NT2/D1 (cell line): ENCODE measurements at regions not wholly inside any gene's neighbourhood (a gene's known extent, or its start where the extent isn't known, plus 50 kb on each side); places are given as distances from the start of the nearest gene placed in this dataset.
"Not testable (repeated sequence)": the region's sequence is repeated elsewhere in the genome, so short reads cannot be mapped to it uniquely, and the experiment has no call there.

ENCODE experiments used
- DNase-seq: peaks from one replicate; pipeline ENCODE4 v3.0.0-alpha.2; 2011; ENCODE audit warnings: low read depth, low spot score
- H3K27me3 ChIP-seq: 2 replicates; pipeline ENCODE4 v1.6.0; 2011; ENCODE audit warnings: mild to moderate bottlenecking; ENCODE audit not compliant: insufficient read length, insufficient read depth
- H3K36me3 ChIP-seq: 2 replicates; pipeline ENCODE4 v1.6.1; 2011; ENCODE audit warnings: mild to moderate bottlenecking, low read length, mixed read lengths; ENCODE audit not compliant: insufficient read depth, insufficient read length
- H3K4me1 ChIP-seq: 2 replicates; pipeline ENCODE4 v1.5.1; 2011; ENCODE audit not compliant: insufficient read depth, insufficient read length
- H3K4me3 ChIP-seq: 2 replicates; pipeline ENCODE4 v1.5.1; 2011; ENCODE audit warnings: low read depth; ENCODE audit not compliant: insufficient read length
- H3K9ac ChIP-seq: 2 replicates; pipeline ENCODE4 v1.6.0; 2011; ENCODE audit warnings: low read depth; ENCODE audit not compliant: insufficient read length
- H3K9me3 ChIP-seq: 2 replicates; pipeline ENCODE4 v1.5.1; 2011; ENCODE audit warnings: mild to moderate bottlenecking, low read length; ENCODE audit not compliant: insufficient read depth
- SUZ12 ChIP-seq: IDR thresholded peaks from 2 replicates; pipeline ENCODE4 v1.6.1; 2011; ENCODE audit not compliant: insufficient read length, insufficient read depth; ENCODE audit errors: extremely low read depth
- YY1 ChIP-seq: IDR thresholded peaks from 2 replicates; pipeline ENCODE4 v1.6.1; 2011; ENCODE audit not compliant: insufficient read length, insufficient read depth
- ZNF274 ChIP-seq: IDR thresholded peaks from 2 replicates; pipeline ENCODE4 v1.6.1; 2011; ENCODE audit warnings: mild to moderate bottlenecking, low read depth, low read length

DNA sequence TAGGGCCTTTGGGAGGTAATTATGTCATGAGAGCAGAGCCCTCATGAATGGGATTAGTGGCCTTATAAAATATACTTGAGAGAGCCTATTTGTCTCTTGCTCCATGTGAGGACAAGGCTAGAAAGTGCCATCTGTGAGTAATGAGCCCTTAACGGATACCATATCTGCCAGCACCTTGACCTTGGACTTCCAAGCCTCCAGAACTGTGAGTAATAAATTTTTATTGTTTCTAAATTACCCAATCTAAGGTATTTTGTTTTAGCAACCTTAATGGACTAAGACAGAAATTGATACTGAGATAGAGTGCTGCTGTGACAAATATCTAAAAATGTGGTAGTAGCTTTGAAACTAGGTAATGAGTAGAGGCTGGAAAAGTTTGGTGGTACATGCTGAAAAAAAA, 285.0 kb upstream of the DIPK2B start:
- Histone ChIP-seq H3K4me1 (no peaks in the 10 kb centered on the region), H3K9ac (no peak overlapping the region), H3K9me3 (0 out of 2 replicates have a peak, but pooled peaks cover 5% of the 10 kb centered on the region), H3K27me3 (no peaks in the 10 kb centered on the region), H3K4me3 (no peak overlapping the region), H3K36me3 (no peaks in the 10 kb centered on the region)
- no peak for DNase-seq
- TF ChIP-seq ZNF274 (no peak), SUZ12 (no peak), YY1 (no peak)

DNA sequence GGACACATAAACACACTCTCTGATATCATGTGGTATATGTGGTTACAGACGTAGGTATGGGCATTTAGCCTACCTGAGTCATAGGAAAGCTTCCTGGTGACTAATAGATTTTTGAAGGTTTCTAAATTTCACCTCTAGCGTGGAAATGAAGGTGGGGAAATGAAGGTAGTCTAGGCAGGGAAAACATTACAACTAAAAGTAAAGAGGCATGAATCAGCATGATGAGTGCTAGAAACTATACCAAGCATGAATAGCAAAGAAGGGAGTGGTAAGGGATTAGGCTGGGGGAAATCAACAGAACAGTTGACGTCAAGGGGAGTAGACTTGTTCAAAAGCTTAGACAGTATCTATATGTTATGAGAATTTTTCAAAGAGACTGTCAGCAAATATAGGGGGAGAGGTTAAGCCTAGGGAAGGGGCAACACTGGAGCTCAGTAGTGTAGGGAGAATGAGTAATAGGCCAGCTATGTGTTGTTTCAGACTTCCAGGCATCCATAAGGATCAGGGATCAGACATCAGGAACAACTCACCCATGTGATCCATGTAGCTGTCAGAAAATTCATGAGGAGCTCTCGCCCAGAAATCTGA, 279.3 kb upstream of the DIPK2B start:
- H3K4me3 ChIP-seq = no peak overlapping the region
- no peaks in the 10 kb centered on the region for H3K27me3 ChIP-seq
- no peaks in the 10 kb centered on the region for H3K4me1 ChIP-seq
- H3K9me3 ChIP-seq = 0 out of 2 replicates have a peak, but pooled peaks cover 5% of the 10 kb centered on the region
- DNase-seq = no peak
- H3K9ac ChIP-seq = no peak overlapping the region
- TF ChIP-seq YY1 (no peak), SUZ12 (no peak), ZNF274 (no peak)
- H3K36me3 ChIP-seq = no peaks in the 10 kb centered on the region

DNA sequence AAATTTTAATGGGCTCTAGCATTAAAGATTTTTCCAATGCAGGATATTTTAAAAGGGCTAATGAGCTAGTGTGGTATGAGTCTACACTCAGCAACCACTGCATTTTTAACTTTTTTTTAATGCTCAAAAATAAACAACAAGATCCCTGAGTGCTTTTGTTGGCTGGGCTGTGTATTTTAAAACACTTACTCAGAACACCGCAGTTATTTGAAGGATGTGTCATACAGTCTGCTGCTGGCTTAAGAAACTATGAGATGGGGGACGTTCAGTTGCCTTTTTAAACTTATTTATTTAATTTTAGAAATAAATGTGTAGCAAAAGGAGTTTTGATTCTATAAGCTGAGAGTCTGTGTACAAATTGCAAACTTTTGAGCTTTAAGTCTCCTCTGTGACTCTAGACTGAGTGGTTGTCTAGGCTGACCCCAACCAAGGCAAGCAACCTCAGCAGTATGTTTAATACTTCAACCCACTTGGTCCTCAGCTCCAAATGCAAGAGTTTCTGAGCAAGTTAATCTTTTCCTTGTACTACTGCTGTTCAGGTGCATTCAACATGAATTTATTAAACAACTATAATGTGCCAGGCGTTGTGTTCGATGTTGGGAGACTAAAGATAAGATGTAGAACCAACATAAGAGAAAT, 278.6 kb upstream of the DIPK2B start:
- Histone ChIP-seq H3K27me3 (no peaks in the 10 kb centered on the region), H3K36me3 (no peaks in the 10 kb centered on the region), H3K9ac (no peak overlapping the region), H3K4me3 (no peak overlapping the region), H3K4me1 (no peaks in the 10 kb centered on the region), H3K9me3 (0 out of 2 replicates have a peak, but pooled peaks cover 5% of the 10 kb centered on the region)
- TF ChIP-seq YY1 (no peak), ZNF274 (no peak), SUZ12 (no peak)
- no peak for DNase-seq

DNA sequence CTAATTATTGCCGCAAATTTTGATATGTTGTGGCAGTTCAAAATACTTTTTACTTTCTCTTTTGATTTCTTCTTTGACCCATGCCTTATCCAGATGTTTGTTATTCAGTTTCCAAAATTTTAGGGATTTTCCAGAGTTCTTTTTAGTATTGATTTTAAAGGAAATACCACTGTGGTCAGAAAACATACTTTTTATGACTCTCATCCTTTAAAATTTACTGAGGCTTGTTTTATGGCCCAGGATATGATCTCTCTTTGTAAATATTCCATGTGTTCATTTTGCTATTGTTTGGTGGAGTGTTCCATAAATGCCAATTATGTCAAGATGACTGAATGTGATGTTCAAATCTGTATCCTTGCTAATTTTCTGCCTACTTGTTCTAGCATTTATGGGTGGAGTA, 272.3 kb upstream of the DIPK2B start:
- H3K36me3 ChIP-seq = no peaks in the 10 kb centered on the region
- H3K9ac ChIP-seq = no peak overlapping the region
- H3K9me3 ChIP-seq = peaks cover 20% of the 10 kb centered on the region
- H3K4me3 ChIP-seq = no peak overlapping the region
- no peak for DNase-seq
- TF ChIP-seq YY1 (no peak), ZNF274 (no peak), SUZ12 (no peak)
- no peaks in the 10 kb centered on the region for H3K27me3 ChIP-seq
- no peaks in the 10 kb centered on the region for H3K4me1 ChIP-seq

DNA sequence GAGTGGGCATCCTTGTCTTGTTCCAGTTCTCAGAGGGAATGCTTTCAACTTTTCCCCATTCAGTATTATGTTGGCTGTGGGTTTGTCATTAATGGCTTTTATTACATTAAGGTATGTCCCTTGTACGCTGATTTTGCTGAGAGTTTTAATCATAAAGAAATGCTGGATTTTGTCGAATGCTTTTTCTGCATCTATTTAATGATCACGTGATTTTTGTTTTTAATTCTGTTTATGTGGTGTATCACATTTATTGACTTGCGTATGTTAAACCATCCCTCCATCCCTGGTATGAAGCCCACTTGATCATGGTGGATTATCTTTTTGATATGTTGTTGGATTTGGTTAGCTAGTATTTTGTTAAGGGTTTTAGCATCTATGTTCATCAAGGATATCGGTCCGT, 266.9 kb upstream of the DIPK2B start:
- not testable (repeated sequence) for H3K9ac ChIP-seq, H3K27me3 ChIP-seq, H3K36me3 ChIP-seq, H3K4me3 ChIP-seq, DNase-seq, H3K4me1 ChIP-seq
- H3K9me3 ChIP-seq = peaks cover 20% of the 10 kb centered on the region

DNA sequence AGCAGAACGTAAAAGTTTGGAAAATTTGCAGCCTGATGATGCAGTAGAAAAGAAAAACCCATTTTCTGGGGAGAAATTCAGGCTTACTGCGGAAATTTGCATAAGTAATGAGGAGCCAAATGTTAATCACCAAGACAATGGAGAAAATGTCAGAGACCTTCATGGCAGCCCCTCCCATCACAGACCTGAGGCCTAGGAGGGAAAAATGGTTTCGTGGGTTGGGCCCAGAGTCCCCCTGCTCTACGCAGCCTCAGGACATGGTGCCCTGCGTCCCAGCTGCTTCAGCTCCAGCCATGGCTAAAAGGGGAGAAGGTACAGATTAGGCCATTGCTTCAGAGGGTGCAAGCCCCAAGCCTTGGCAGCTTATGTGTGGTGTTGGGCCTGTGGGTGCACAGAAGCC, 255.1 kb upstream of the DIPK2B start:
- DNase-seq, H3K36me3 ChIP-seq, H3K9me3 ChIP-seq, H3K4me3 ChIP-seq, H3K27me3 ChIP-seq, H3K9ac ChIP-seq, H3K4me1 ChIP-seq: not testable (repeated sequence)

DNA sequence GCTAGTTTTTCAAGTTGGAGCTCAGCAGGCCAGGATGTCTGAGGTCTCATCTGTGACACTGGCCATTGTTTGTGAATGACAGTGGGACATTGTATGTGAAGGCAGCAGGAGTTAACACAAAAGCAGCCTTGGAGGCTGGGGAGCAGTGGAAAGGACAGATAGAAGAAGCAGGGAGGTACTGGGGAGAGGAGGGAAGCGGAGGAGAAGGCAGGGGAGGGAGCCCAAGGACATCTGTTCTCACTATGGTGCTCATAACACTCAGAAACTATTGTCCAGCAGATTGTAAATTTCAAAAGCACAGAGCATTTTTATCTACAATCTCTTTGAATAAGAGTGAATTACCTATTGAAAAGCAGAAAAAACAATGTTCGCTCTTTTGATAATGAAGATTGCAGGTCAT, 253.6 kb upstream of the DIPK2B start:
- no peaks in the 10 kb centered on the region for H3K27me3 ChIP-seq
- peaks cover 3% of the 10 kb centered on the region for H3K4me1 ChIP-seq
- H3K9ac ChIP-seq = no peak overlapping the region
- no peaks in the 10 kb centered on the region for H3K36me3 ChIP-seq
- no peaks in the 10 kb centered on the region for H3K9me3 ChIP-seq
- H3K4me3 ChIP-seq = no peak overlapping the region
- DNase-seq = no peak
- TF ChIP-seq YY1 = no peak
- no peak for TF ChIP-seq SUZ12
- TF ChIP-seq ZNF274 = no peak

DNA sequence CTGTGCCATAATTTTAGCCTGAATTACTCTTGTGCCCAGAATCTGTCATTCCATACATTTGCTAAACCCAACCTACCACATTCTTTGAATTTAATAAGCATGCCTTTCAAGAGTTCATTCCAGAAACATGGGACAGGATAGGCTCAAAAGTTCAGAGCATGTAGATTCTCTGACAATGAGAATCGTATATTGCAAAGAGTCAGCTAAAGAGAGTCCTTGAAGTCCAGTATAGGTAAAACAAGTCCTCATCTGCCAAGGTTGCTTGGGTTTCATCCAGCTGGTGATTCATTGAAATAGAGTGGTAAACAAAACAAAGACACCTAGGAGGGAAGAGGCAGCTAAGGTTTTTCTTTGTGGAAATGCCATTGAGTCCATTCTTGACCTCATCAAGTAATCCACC, 249.3 kb upstream of the DIPK2B start:
- Histone ChIP-seq H3K27me3 (no peaks in the 10 kb centered on the region), H3K9me3 (no peaks in the 10 kb centered on the region), H3K4me3 (no peak overlapping the region), H3K36me3 (no peaks in the 10 kb centered on the region), H3K4me1 (peaks cover 1% of the 10 kb centered on the region), H3K9ac (no peak overlapping the region)
- TF ChIP-seq YY1 (no peak), ZNF274 (no peak), SUZ12 (no peak)
- DNase-seq = no peak
